Neural progenitor cell (in vitro differentiated cells): ENCODE measurements at regions not wholly inside any gene's neighbourhood (a gene's known extent, or its start where the extent isn't known, plus 50 kb on each side); places are given as distances from the start of the nearest gene placed in this dataset.

Experiments used
- EZH2 ChIP-seq: fragments of 200-600 bp; sonication (generic); IDR thresholded peaks from 2 replicates; pipeline ENCODE4 v1.6.1; 2017; ENCODE audit warnings: antibody characterized with exemption, mild to moderate bottlenecking, moderate library complexity
- TF ChIP-seq, protein P1 (sequence below): fragments of 200-600 bp; sonication (generic); IDR thresholded peaks from 2 replicates; pipeline ENCODE4 v1.5.1; 2017; ENCODE audit warnings: antibody characterized with exemption, mild to moderate bottlenecking

DNA sequence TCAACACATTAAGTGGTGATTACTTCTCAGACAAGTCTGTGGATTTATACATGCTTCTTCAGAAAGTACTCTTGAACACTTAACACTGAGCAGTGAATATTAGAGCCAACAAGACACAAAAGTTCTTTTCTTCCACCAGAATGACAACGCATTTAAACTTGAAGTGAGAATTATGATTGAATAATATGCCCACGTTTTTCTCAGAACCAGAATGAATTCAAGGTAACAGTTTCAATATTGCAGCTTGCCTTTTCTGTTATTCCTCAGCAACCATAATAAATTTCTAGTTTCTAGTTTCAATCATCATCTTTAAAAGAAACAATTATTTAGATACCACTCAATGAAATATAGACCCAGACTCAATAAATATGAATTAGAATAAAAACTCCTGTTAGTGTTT lies 547.0 kb downstream of the NUP35 start:
- TF ChIP-seq, protein P1, sequence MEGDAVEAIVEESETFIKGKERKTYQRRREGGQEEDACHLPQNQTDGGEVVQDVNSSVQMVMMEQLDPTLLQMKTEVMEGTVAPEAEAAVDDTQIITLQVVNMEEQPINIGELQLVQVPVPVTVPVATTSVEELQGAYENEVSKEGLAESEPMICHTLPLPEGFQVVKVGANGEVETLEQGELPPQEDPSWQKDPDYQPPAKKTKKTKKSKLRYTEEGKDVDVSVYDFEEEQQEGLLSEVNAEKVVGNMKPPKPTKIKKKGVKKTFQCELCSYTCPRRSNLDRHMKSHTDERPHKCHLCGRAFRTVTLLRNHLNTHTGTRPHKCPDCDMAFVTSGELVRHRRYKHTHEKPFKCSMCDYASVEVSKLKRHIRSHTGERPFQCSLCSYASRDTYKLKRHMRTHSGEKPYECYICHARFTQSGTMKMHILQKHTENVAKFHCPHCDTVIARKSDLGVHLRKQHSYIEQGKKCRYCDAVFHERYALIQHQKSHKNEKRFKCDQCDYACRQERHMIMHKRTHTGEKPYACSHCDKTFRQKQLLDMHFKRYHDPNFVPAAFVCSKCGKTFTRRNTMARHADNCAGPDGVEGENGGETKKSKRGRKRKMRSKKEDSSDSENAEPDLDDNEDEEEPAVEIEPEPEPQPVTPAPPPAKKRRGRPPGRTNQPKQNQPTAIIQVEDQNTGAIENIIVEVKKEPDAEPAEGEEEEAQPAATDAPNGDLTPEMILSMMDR, result no peak
- TF ChIP-seq EZH2, result no peak
